A549 (cell line): ENCODE measurements at regions not wholly inside any gene's neighbourhood (a gene's known extent, or its start where the extent isn't known, plus 50 kb on each side); places are given as distances from the start of the nearest gene placed in this dataset.

Experiments used
- ATAC-seq, 2 experiments: fragments of 200-7000 bp in 1 of 2; fragments of >200 bp in 1 of 2; cut with Nextera tagmentation in 1 of 2; cut with Tn5 transposase in 1 of 2; 3 replicates each; pipeline versions ENCODE4 v1.8.0 to v1.9.1; 2018 to 2020; ENCODE audit warnings: mild to moderate bottlenecking in 1 of 2, moderate library complexity in 1 of 2
- CTCF ChIA-PET: fragments of 300-600 bp; sonication (Branson Sonifier 250); formaldehyde crosslinking; extraction: SDS; loops from one replicate; lab custom pipeline; 2021; ENCODE audit warnings: antibody characterized with exemption, inconsistent platforms; lab: Yijun Ruan, JAX
- POLR2A ChIA-PET: fragments of 350-600 bp; formaldehyde crosslinking; extraction: SDS; loops from one replicate; lab custom pipeline; 2021; ENCODE audit warnings: antibody characterized with exemption, inconsistent platforms; lab: Yijun Ruan, JAX
- DNase-seq, 2 experiments: peaks; one replicate each; pipeline versions ENCODE4 v3.0.0 to v3.0.0-alpha.2; 2011 to 2016; ENCODE audit warnings: low read depth in 1 of 2, low spot score in 1 of 2
- FAIRE-seq: peaks from 2 replicates; lab custom pipeline; 2011; peaks lifted over from hg19 to GRCh38; lab: Jason Lieb, UNC
- H3K27ac ChIP-seq, 2 experiments: fragments of >200 bp; sonication (Bioruptor Twin); formaldehyde crosslinking; 3 replicates each; pipeline ENCODE4 v1.5.1; 2016 to 2017
- H3K4me1 ChIP-seq: fragments of >200 bp; sonication (Bioruptor Twin); formaldehyde crosslinking; 3 replicates; pipeline ENCODE4 v1.6.1; 2016
- H3K4me2 ChIP-seq: fragments of >200 bp; sonication (Bioruptor Twin); formaldehyde crosslinking; 3 replicates; pipeline ENCODE4 v1.6.1; 2016
- H3K4me3 ChIP-seq: fragments of >200 bp; sonication (Bioruptor Twin); formaldehyde crosslinking; 3 replicates; pipeline ENCODE4 v1.5.1; 2016
- H3K9me3 ChIP-seq: fragments of >200 bp; sonication (Bioruptor Twin); formaldehyde crosslinking; 3 replicates; pipeline ENCODE4 v1.6.1; 2016
- CBX8 ChIP-seq: fragments of 200-600 bp; sonication (generic); IDR thresholded peaks from 2 replicates; pipeline ENCODE4 v1.6.1; 2016
- CEBPB ChIP-seq, 2 experiments: fragments of >200 bp in 1 of 2; sonication (Bioruptor Twin) in 1 of 2; formaldehyde crosslinking in 1 of 2; IDR thresholded peaks; 2 replicates each; pipeline ENCODE4 v1.6.1; 2012 to 2016
- CHD2 ChIP-seq: fragments of 150-350 bp; IDR thresholded peaks from 2 replicates; pipeline ENCODE4 v1.6.1; 2014; ENCODE audit warnings: low read length; ENCODE audit not compliant: partially characterized antibody
- CHD4 ChIP-seq: fragments of 200-600 bp; sonication (generic); IDR thresholded peaks from 2 replicates; pipeline ENCODE4 v1.6.1; 2016; ENCODE audit warnings: antibody characterized with exemption, mild to moderate bottlenecking, borderline replicate concordance
- EHF ChIP-seq: fragments of 250-450 bp; sonication (Bioruptor Pico); IDR thresholded peaks from 2 replicates; pipeline ENCODE4 v1.5.0; 2020; ENCODE audit warnings: mild to moderate bottlenecking
- ELK1 ChIP-seq: fragments of 150-350 bp; IDR thresholded peaks from 2 replicates; pipeline ENCODE4 v1.6.1; 2014; ENCODE audit warnings: low read depth, mild to moderate bottlenecking, low read length
- ESRRA ChIP-seq: fragments of 150-350 bp; IDR thresholded peaks from 2 replicates; pipeline ENCODE4 v1.6.1; 2014; ENCODE audit warnings: mild to moderate bottlenecking, low read length, borderline replicate concordance
- FOSB ChIP-seq: fragments of 250-450 bp; sonication (Bioruptor Pico); IDR thresholded peaks from 2 replicates; pipeline ENCODE4 v1.5.0; 2020; ENCODE audit warnings: mild to moderate bottlenecking, moderate library complexity
- HMGXB4 ChIP-seq: fragments of 250-450 bp; sonication (Bioruptor Pico); IDR thresholded peaks from 2 replicates; pipeline ENCODE4 v1.5.0; 2021; ENCODE audit warnings: mild to moderate bottlenecking, moderate library complexity, borderline replicate concordance
- HOXB13 ChIP-seq: fragments of 250-450 bp; sonication (Bioruptor Pico); IDR thresholded peaks from 2 replicates; pipeline ENCODE4 v1.5.0; 2020; ENCODE audit warnings: low read depth, mild to moderate bottlenecking, moderate library complexity
- HOXB5 ChIP-seq: fragments of 250-450 bp; sonication (Bioruptor Pico); IDR thresholded peaks from 2 replicates; pipeline ENCODE4 v1.5.0; 2020; ENCODE audit warnings: mild to moderate bottlenecking, moderate library complexity
- KDM5A ChIP-seq: fragments of 200-600 bp; sonication (generic); IDR thresholded peaks from 2 replicates; pipeline ENCODE4 v1.6.1; 2016; ENCODE audit warnings: antibody characterized with exemption, mild to moderate bottlenecking
- MAFK ChIP-seq: fragments of 450-650 bp; IDR thresholded peaks from 2 replicates; pipeline ENCODE4 v1.6.1; 2014; ENCODE audit not compliant: partially characterized antibody
- NFE2L2 ChIP-seq: fragments of 150-350 bp; conservative IDR thresholded peaks from 2 replicates; pipeline ENCODE4 v1.6.1; 2014; ENCODE audit warnings: low read length
- NPAS2 ChIP-seq: fragments of 250-450 bp; sonication (Bioruptor Pico); IDR thresholded peaks from 2 replicates; pipeline ENCODE4 v1.8.0; 2022; ENCODE audit warnings: mild to moderate bottlenecking, moderate library complexity, borderline replicate concordance
- POLR2A ChIP-seq: IDR thresholded peaks from 2 replicates; pipeline ENCODE4 v1.6.1; 2012; ENCODE audit warnings: mild to moderate bottlenecking, low read length
- RCOR1 ChIP-seq: fragments of 150-350 bp; IDR thresholded peaks from 2 replicates; pipeline ENCODE4 v1.6.1; 2014; ENCODE audit warnings: antibody characterized with exemption, low read length, low read depth
- REST ChIP-seq: fragments of 200-600 bp; sonication (generic); IDR thresholded peaks from 2 replicates; pipeline ENCODE4 v1.6.1; 2016; ENCODE audit warnings: antibody characterized with exemption, mild to moderate bottlenecking, moderate library complexity
- RNF2 ChIP-seq: fragments of 200-600 bp; sonication (generic); IDR thresholded peaks from 2 replicates; pipeline ENCODE4 v1.6.1; 2016; ENCODE audit warnings: low read depth, mild to moderate bottlenecking, antibody characterized with exemption, moderate library complexity, borderline replicate concordance
- TFCP2L1 ChIP-seq: fragments of 250-450 bp; sonication (Bioruptor Pico); IDR thresholded peaks from 2 replicates; pipeline ENCODE4 v1.5.0; 2021; ENCODE audit warnings: mild to moderate bottlenecking
- ZFP36 ChIP-seq: fragments of 450-650 bp; IDR thresholded peaks from 2 replicates; pipeline ENCODE4 v1.6.1; 2014; ENCODE audit warnings: borderline replicate concordance; ENCODE audit not compliant: partially characterized antibody
- WGBS: methylation state at CpG from one replicate; pipeline ENCODE4 v1.1.6; 2017; ENCODE audit errors: missing lambda C conversion rate; 5-methylcytosine and 5-hydroxymethylcytosine counted together

GRCh38 chr12:131404705-131405104 is 306.2 kb upstream of the SFSWAP start:
- WGBS, result 35% methylated on average over 2 of the region's 3 CpGs
- peaks cover 23% of the 10 kb centered on the region for H3K4me1 ChIP-seq
- ATAC-seq (no peak), DNase-seq (no peak), FAIRE-seq (no peak)
- no peak overlapping the region for H3K27ac ChIP-seq
- POLR2A ChIA-PET, result no interaction called here
- H3K4me2 ChIP-seq, result no peak overlapping the region
- CTCF ChIA-PET, result no interaction called here
- no peak overlapping the region for H3K4me3 ChIP-seq
- H3K9me3 ChIP-seq, result no peaks in the 10 kb centered on the region
- TF ChIP-seq CBX8, result no peak
- TF ChIP-seq KDM5A, result no peak
- TF ChIP-seq HOXB13 (CRISPR knock-in tag), result no peak
- TF ChIP-seq POLR2A, result no peak
- no peak for TF ChIP-seq TFCP2L1 (CRISPR knock-in tag)
- no peak for TF ChIP-seq RCOR1
- no peak for TF ChIP-seq FOSB
- TF ChIP-seq ELK1, result no peak
- no peak for TF ChIP-seq RNF2
- no peak for TF ChIP-seq CEBPB (IDR thresholded peaks at IDR 0.05)
- no peak for TF ChIP-seq CHD4
- TF ChIP-seq EHF, result no peak
- TF ChIP-seq HOXB5 (CRISPR knock-in tag), result no peak
- TF ChIP-seq NPAS2 (CRISPR knock-in tag), result no peak
- no peak for TF ChIP-seq ZFP36
- TF ChIP-seq HMGXB4 (CRISPR knock-in tag), result no peak
- no peak for TF ChIP-seq NFE2L2
- no peak for TF ChIP-seq CHD2

- WGBS, result 34% methylated on average over 12 of the region's 15 CpGs
- Histone ChIP-seq H3K27ac (no peak overlapping the region), H3K9me3 (no peaks in the 10 kb centered on the region), H3K4me3 (no peak overlapping the region), H3K4me2 (no peak overlapping the region), H3K4me1 (peaks cover 11% of the 10 kb centered on the region)
- FAIRE-seq (no peak), DNase-seq (no peak), ATAC-seq (no peak)
- ChIA-PET POLR2A (no interaction called here), CTCF (no interaction called here)
- TF ChIP-seq EHF (no peak), REST (no peak), MAFK (peak; percentile 13), CHD4 (no peak), ESRRA (no peak)
Observed at GRCh38 chr12:131407221-131408035, 303.5 kb upstream of the SFSWAP start.
